PFSK-1 (cell line): ENCODE measurements at regions not wholly inside any gene's neighbourhood (a gene's known extent, or its start where the extent isn't known, plus 50 kb on each side); places are given as distances from the start of the nearest gene placed in this dataset.

ENCODE experiments used
- POLR2AphosphoS5 ChIP-seq: IDR thresholded peaks from 2 replicates; pipeline ENCODE4 v1.6.1; 2012; ENCODE audit warnings: low read depth, mild to moderate bottlenecking, control low read depth, low read length, moderate library complexity
- SIN3A ChIP-seq: IDR thresholded peaks from 2 replicates; pipeline ENCODE4 v1.6.1; 2012; ENCODE audit warnings: mild to moderate bottlenecking, low read length, moderate library complexity, borderline replicate concordance; ENCODE audit not compliant: insufficient read depth
- TF ChIP-seq, protein P1 (sequence below), 2 experiments: IDR thresholded peaks; 2 replicates each; pipeline versions ENCODE4 v1.6.1 to v1.8.0; 2011 to 2012; ENCODE audit warnings: low read depth in 2 of 2, low read length in 2 of 2, control low read depth in 1 of 2, inconsistent platforms in 1 of 2, mild to moderate bottlenecking in 1 of 2, moderate library complexity in 1 of 2; ENCODE audit not compliant: insufficient read depth in 1 of 2

DNA sequence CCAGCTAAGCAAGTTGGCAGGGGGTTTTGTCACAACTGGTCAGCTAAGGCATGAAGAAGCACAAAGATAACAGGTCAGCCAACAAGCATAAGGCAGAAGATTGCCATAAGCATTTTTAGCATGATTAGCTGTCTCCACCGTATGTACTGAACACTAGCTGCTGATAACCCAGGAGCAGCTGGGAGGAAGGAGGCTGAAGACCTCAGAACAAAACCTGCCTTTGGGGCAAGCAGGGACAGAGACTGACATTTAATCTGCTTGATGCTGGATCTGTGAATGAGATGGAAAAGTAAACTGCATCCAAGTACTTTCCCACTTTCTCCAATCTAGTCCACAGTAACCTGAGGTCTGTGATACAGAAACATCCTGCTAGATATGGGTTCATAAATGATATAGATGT lies 353.0 kb upstream of the MAP3K7 start:
- TF ChIP-seq POLR2AphosphoS5 (no peak), SIN3A (no peak)
- TF ChIP-seq, protein P1, sequence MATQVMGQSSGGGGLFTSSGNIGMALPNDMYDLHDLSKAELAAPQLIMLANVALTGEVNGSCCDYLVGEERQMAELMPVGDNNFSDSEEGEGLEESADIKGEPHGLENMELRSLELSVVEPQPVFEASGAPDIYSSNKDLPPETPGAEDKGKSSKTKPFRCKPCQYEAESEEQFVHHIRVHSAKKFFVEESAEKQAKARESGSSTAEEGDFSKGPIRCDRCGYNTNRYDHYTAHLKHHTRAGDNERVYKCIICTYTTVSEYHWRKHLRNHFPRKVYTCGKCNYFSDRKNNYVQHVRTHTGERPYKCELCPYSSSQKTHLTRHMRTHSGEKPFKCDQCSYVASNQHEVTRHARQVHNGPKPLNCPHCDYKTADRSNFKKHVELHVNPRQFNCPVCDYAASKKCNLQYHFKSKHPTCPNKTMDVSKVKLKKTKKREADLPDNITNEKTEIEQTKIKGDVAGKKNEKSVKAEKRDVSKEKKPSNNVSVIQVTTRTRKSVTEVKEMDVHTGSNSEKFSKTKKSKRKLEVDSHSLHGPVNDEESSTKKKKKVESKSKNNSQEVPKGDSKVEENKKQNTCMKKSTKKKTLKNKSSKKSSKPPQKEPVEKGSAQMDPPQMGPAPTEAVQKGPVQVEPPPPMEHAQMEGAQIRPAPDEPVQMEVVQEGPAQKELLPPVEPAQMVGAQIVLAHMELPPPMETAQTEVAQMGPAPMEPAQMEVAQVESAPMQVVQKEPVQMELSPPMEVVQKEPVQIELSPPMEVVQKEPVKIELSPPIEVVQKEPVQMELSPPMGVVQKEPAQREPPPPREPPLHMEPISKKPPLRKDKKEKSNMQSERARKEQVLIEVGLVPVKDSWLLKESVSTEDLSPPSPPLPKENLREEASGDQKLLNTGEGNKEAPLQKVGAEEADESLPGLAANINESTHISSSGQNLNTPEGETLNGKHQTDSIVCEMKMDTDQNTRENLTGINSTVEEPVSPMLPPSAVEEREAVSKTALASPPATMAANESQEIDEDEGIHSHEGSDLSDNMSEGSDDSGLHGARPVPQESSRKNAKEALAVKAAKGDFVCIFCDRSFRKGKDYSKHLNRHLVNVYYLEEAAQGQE (IDR thresholded peaks at IDR 0.05; ENCODE audit: insufficient read depth in 1 of 2, low read depth in 2 of 2, low read length in 2 of 2): no peak
